HepG2 (cell line): ENCODE measurements at regions not wholly inside any gene's neighbourhood (a gene's known extent, or its start where the extent isn't known, plus 50 kb on each side); places are given as distances from the start of the nearest gene placed in this dataset.

Source experiments
- ATAC-seq: fragments of 200-7000 bp; cut with Tn5 transposase; 3 replicates; pipeline ENCODE4 v1.9.1; 2020; ENCODE audit warnings: mild to moderate bottlenecking, moderate library complexity
- BruUV-seq: library from RNA; stranded (reverse); fragments of 400-500 nt; replicated peaks from 2 replicates; lab custom pipeline; 2021; lab: Mats Ljungman, UMichigan
- CTCF ChIA-PET: fragments of 300-600 bp; formaldehyde crosslinking; extraction: SDS; loops from one replicate; lab custom pipeline; 2021; ENCODE audit warnings: low total read pairs, inconsistent platforms, low intra/inter-chr PET ratio; lab: Yijun Ruan, JAX
- POLR2A ChIA-PET: fragments of 350-600 bp; sonication (Branson Sonifier 250); formaldehyde crosslinking; loops from one replicate; lab custom pipeline; 2020; ENCODE audit warnings: antibody characterized with exemption, inconsistent platforms; lab: Yijun Ruan, JAX
- DNase-seq: peaks from one replicate; pipeline ENCODE4 v3.0.0-alpha.2; 2015; ENCODE audit warnings: low spot score
- FAIRE-seq: peaks from 3 replicates; lab custom pipeline; 2011; peaks lifted over from hg19 to GRCh38; lab: Jason Lieb, UNC
- H2AFZ ChIP-seq: one replicate; pipeline ENCODE4 v1.6.1; 2011; ENCODE audit warnings: low read length, inconsistent platforms
- H3K27ac ChIP-seq: fragments of 300-600 bp; 3 replicates; pipeline ENCODE4 v1.8.0; 2011; ENCODE audit warnings: mixed run types, mild to moderate bottlenecking, mixed read lengths, low read length, inconsistent platforms; ENCODE audit not compliant: insufficient read depth; ENCODE audit errors: extremely low read length
- H3K27me3 ChIP-seq, 2 experiments: fragments of 200-600 bp in 1 of 2; 2 replicates in 1 of 2; 3 replicates in 1 of 2; pipeline versions ENCODE4 v1.6.0 to v1.8.0; 2011; ENCODE audit warnings: low read length in 2 of 2, mild to moderate bottlenecking in 2 of 2, moderate library complexity in 2 of 2, inconsistent platforms in 1 of 2; ENCODE audit not compliant: insufficient read depth in 2 of 2, control insufficient read depth in 1 of 2
- H3K36me3 ChIP-seq, 2 experiments: fragments of 200-600 bp in 1 of 2; replicated peaks in 1 of 2; 2 replicates in 1 of 2; 3 replicates in 1 of 2; pipeline versions ENCODE4 v1.5.1 to v1.8.0; 2011; ENCODE audit warnings: low read length in 2 of 2, inconsistent platforms in 1 of 2; ENCODE audit not compliant: insufficient read depth in 2 of 2, control insufficient read depth in 1 of 2
- H3K4me1 ChIP-seq: 2 replicates; pipeline ENCODE4 v1.5.1; 2012; ENCODE audit warnings: low read length, inconsistent platforms; ENCODE audit not compliant: insufficient read depth
- H3K4me2 ChIP-seq: 2 replicates; pipeline ENCODE4 v1.6.0; 2011; ENCODE audit warnings: low read depth, low read length, inconsistent platforms
- H3K4me3 ChIP-seq, 3 experiments: fragments of 200-600 bp in 1 of 3; sonication (generic), shearing (Covaris generic) in 1 of 3; replicated peaks in 1 of 3; 2 replicates each; pipeline ENCODE4 v1.5.1; 2011 to 2016; ENCODE audit warnings: low read length in 3 of 3, inconsistent platforms in 2 of 3, low read depth in 2 of 3, mild to moderate bottlenecking in 2 of 3, control low read depth in 1 of 3, mixed read lengths in 1 of 3; ENCODE audit not compliant: insufficient read depth in 1 of 3
- H3K79me2 ChIP-seq: one replicate; pipeline ENCODE4 v1.6.1; 2011; ENCODE audit warnings: low read length, inconsistent platforms; ENCODE audit not compliant: insufficient read depth
- H3K9ac ChIP-seq: 2 replicates; pipeline ENCODE4 v1.6.0; 2011; ENCODE audit warnings: mild to moderate bottlenecking, low read depth, low read length, inconsistent platforms; ENCODE audit not compliant: insufficient read depth
- H3K9me3 ChIP-seq: 2 replicates; pipeline ENCODE4 v1.5.1; 2012; ENCODE audit warnings: mild to moderate bottlenecking, low read length
- H4K20me1 ChIP-seq: 2 replicates; pipeline ENCODE4 v1.6.0; 2011; ENCODE audit warnings: inconsistent platforms, mild to moderate bottlenecking, low read length, moderate library complexity; ENCODE audit not compliant: insufficient read depth
- CREB1 ChIP-seq, 2 experiments: fragments of 450-650 bp in 1 of 2; IDR thresholded peaks; 2 replicates each; pipeline ENCODE4 v1.6.1; 2016 to 2017; ENCODE audit warnings: control low read depth in 1 of 2, mild to moderate bottlenecking in 1 of 2, missing compliant biosample characterization in 1 of 2, missing genetic modification characterization in 1 of 2
- KDM5B ChIP-seq: sonication (generic); formaldehyde crosslinking; IDR thresholded peaks from 2 replicates; pipeline ENCODE4 v1.4.0; 2020; ENCODE audit warnings: missing genetic modification reagents, mild to moderate bottlenecking, borderline replicate concordance
- NR2F2 ChIP-seq: IDR thresholded peaks from 2 replicates; pipeline ENCODE4 v1.6.1; 2012; ENCODE audit warnings: low read depth, inconsistent platforms, borderline replicate concordance
- POLR2A ChIP-seq, 2 experiments: IDR thresholded peaks; 2 replicates each; pipeline ENCODE4 v1.6.1; 2011; ENCODE audit warnings: low read depth in 2 of 2, low read length in 2 of 2, mild to moderate bottlenecking in 1 of 2, moderate library complexity in 1 of 2; ENCODE audit not compliant: insufficient read depth in 1 of 2
- RBAK ChIP-seq: sonication (generic); formaldehyde crosslinking; IDR thresholded peaks from 2 replicates; pipeline ENCODE4 v1.5.1; 2020; ENCODE audit warnings: mild to moderate bottlenecking, missing genetic modification reagents
- RNF219 ChIP-seq: sonication (generic); formaldehyde crosslinking; IDR thresholded peaks from 2 replicates; pipeline ENCODE4 v1.5.0; 2020; ENCODE audit warnings: mild to moderate bottlenecking, missing genetic modification reagents
- SAFB2 ChIP-seq: sonication (generic); formaldehyde crosslinking; IDR thresholded peaks from 2 replicates; pipeline ENCODE4 v1.5.1; 2020; ENCODE audit warnings: missing genetic modification reagents, low read depth, mild to moderate bottlenecking, borderline replicate concordance
- ZNF513 ChIP-seq: sonication (generic); formaldehyde crosslinking; conservative IDR thresholded peaks from 2 replicates; pipeline ENCODE4 v1.5.0; 2020; ENCODE audit warnings: missing genetic modification reagents
- WGBS: methylation state at CpG from one replicate; pipeline ENCODE4 v1.1.6; 2017; ENCODE audit warnings: low lambda C conversion rate; 5-methylcytosine and 5-hydroxymethylcytosine counted together
- in situ Hi-C: cut with HindIII; loops from 2 replicates; pipeline ENCODE4 v1.10.0; 2017; ENCODE audit warnings: low pct_unique_long_range_greater_than_20kb; ENCODE audit not compliant: extremely low pct_ligation_motif_present
- intact Hi-C: fragments of 100-400 bp; cut with micrococcal nuclease; formaldehyde crosslinking; loops from one replicate; pipeline ENCODE4 v1.10.0; 2022; ENCODE audit not compliant: unreplicated experiment
- TF ChIP-seq, protein P1 (sequence below): sonication (generic); formaldehyde crosslinking; IDR thresholded peaks from 2 replicates; pipeline ENCODE4 v1.4.0; 2020; ENCODE audit warnings: missing genetic modification reagents
- TF ChIP-seq, protein P2 (sequence below): sonication (generic); formaldehyde crosslinking; IDR thresholded peaks from 2 replicates; pipeline ENCODE4 v1.4.0; 2020; ENCODE audit warnings: missing genetic modification reagents
- TF ChIP-seq, protein P3 (sequence below): sonication (generic); formaldehyde crosslinking; IDR thresholded peaks from 2 replicates; pipeline ENCODE4 v1.4.0; 2020; ENCODE audit warnings: missing genetic modification reagents

DNA sequence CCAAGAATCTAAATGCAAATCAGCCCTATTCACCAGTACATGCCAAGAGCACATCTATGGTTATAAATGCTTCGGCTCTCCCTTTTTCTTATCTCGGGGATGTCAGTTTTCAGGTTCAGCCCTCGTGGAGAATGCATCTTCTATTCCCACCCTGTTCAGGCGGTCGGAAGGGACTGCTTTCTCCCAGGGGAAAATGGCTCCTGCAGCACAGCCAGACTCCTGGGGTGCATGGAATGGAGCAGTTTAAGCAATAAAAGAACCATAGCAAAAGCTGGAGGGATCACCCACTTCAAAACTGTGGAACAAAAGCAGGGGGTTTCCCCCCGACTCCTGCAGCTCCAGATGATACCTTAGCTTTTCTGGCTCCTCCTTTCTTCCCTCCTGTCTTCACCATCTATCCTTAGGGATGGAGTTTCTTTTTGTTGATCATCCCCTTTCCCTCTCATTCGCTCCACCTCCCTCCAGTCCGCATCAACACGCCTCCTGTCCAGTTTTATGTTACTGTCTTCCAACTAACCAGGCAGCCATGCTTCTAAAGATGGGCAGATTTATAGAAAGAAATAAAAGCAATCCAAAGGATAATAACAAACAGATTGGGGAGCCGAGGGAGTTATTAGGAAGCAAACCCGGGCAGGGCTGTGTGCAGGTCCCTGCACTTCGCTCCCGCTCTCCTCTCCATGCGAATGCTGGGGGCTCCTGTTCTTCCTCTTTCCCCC, 356.2 kb upstream of the SMIM21 start:
- H3K4me1 ChIP-seq, result no peaks in the 10 kb centered on the region
- TF ChIP-seq NR2F2 (no peak), POLR2A (IDR thresholded peaks at IDR 0.05; ENCODE audit: insufficient read depth in 1 of 2, low read depth in 2 of 2, low read length in 2 of 2) (no peak), RNF219 (CRISPR knock-in tag) (no peak), CREB1 (IDR thresholded peaks at IDR 0.05) (no peak), CREB1 (CRISPR knock-in tag; IDR thresholded peaks at IDR 0.05) (no peak), SAFB2 (CRISPR knock-in tag) (no peak), KDM5B (no peak), RBAK (CRISPR knock-in tag) (no peak), ZNF513 (CRISPR knock-in tag) (no peak)
- TF ChIP-seq, protein P1, sequence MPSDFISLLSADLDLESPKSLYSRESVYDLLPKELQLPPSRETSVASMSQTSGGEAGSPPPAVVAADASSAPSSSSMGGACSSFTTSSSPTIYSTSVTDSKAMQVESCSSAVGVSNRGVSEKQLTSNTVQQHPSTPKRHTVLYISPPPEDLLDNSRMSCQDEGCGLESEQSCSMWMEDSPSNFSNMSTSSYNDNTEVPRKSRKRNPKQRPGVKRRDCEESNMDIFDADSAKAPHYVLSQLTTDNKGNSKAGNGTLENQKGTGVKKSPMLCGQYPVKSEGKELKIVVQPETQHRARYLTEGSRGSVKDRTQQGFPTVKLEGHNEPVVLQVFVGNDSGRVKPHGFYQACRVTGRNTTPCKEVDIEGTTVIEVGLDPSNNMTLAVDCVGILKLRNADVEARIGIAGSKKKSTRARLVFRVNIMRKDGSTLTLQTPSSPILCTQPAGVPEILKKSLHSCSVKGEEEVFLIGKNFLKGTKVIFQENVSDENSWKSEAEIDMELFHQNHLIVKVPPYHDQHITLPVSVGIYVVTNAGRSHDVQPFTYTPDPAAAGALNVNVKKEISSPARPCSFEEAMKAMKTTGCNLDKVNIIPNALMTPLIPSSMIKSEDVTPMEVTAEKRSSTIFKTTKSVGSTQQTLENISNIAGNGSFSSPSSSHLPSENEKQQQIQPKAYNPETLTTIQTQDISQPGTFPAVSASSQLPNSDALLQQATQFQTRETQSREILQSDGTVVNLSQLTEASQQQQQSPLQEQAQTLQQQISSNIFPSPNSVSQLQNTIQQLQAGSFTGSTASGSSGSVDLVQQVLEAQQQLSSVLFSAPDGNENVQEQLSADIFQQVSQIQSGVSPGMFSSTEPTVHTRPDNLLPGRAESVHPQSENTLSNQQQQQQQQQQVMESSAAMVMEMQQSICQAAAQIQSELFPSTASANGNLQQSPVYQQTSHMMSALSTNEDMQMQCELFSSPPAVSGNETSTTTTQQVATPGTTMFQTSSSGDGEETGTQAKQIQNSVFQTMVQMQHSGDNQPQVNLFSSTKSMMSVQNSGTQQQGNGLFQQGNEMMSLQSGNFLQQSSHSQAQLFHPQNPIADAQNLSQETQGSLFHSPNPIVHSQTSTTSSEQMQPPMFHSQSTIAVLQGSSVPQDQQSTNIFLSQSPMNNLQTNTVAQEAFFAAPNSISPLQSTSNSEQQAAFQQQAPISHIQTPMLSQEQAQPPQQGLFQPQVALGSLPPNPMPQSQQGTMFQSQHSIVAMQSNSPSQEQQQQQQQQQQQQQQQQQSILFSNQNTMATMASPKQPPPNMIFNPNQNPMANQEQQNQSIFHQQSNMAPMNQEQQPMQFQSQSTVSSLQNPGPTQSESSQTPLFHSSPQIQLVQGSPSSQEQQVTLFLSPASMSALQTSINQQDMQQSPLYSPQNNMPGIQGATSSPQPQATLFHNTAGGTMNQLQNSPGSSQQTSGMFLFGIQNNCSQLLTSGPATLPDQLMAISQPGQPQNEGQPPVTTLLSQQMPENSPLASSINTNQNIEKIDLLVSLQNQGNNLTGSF (CRISPR knock-in tag), result no peak
- TF ChIP-seq, protein P2, sequence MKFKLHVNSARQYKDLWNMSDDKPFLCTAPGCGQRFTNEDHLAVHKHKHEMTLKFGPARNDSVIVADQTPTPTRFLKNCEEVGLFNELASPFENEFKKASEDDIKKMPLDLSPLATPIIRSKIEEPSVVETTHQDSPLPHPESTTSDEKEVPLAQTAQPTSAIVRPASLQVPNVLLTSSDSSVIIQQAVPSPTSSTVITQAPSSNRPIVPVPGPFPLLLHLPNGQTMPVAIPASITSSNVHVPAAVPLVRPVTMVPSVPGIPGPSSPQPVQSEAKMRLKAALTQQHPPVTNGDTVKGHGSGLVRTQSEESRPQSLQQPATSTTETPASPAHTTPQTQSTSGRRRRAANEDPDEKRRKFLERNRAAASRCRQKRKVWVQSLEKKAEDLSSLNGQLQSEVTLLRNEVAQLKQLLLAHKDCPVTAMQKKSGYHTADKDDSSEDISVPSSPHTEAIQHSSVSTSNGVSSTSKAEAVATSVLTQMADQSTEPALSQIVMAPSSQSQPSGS (CRISPR knock-in tag), result no peak
- TF ChIP-seq, protein P3, sequence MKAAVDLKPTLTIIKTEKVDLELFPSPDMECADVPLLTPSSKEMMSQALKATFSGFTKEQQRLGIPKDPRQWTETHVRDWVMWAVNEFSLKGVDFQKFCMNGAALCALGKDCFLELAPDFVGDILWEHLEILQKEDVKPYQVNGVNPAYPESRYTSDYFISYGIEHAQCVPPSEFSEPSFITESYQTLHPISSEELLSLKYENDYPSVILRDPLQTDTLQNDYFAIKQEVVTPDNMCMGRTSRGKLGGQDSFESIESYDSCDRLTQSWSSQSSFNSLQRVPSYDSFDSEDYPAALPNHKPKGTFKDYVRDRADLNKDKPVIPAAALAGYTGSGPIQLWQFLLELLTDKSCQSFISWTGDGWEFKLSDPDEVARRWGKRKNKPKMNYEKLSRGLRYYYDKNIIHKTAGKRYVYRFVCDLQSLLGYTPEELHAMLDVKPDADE (CRISPR knock-in tag), result no peak
- DNase-seq (no peak), ATAC-seq (no peak), FAIRE-seq (no peak)
- BruUV-seq, result no TSS peak
- H2AFZ ChIP-seq, result no peak overlapping the region
- no peak overlapping the region for H3K27ac ChIP-seq
- WGBS, result 46% methylated on average over 14 of the region's 14 CpGs
- in situ Hi-C loops (no loop called here), intact Hi-C loops (no loop called here)
- no peak overlapping the region for H3K4me3 ChIP-seq
- H3K79me2 ChIP-seq, result no peaks in the 10 kb centered on the region
- H3K27me3 ChIP-seq, result peaks cover 3 to 23% of the 10 kb centered on the region in 2 experiments; a peak in 4 of 5 replicates
- H3K9ac ChIP-seq, result no peak overlapping the region
- ChIA-PET POLR2A (no interaction called here), CTCF (no interaction called here)
- H4K20me1 ChIP-seq, result no peaks in the 10 kb centered on the region
- no peaks in the 10 kb centered on the region for H3K9me3 ChIP-seq
- H3K4me2 ChIP-seq, result no peak overlapping the region
- no peaks in the 10 kb centered on the region for H3K36me3 ChIP-seq
